ENCODE measurements at regions not wholly inside any gene's neighbourhood (a gene's known extent, or its start where the extent isn't known, plus 50 kb on each side); places are given as distances from the start of the nearest gene placed in this dataset.

GRCh38 chr12:92434607-92435025 lies 268.2 kb upstream of the PLEKHG7 start:
- peaks cover 2% of the 10 kb centered on the region for H3K9me3 Mint-ChIP-seq (ENCODE audit: unreplicated experiment)
- peaks cover 3% of the 10 kb centered on the region for H3K27me3 Mint-ChIP-seq (ENCODE audit: unreplicated experiment)
- no peak for DNase-seq
- no peak overlapping the region for H3K4me3 Mint-ChIP-seq (ENCODE audit: unreplicated experiment)
- H3K27ac Mint-ChIP-seq (ENCODE audit: unreplicated experiment), result no peak overlapping the region
- H3K36me3 Mint-ChIP-seq (ENCODE audit: unreplicated experiment), result no peaks in the 10 kb centered on the region
- H3K4me1 Mint-ChIP-seq (ENCODE audit: low read depth, unreplicated experiment), result no peaks in the 10 kb centered on the region
- TF ChIP-seq, protein P1, sequence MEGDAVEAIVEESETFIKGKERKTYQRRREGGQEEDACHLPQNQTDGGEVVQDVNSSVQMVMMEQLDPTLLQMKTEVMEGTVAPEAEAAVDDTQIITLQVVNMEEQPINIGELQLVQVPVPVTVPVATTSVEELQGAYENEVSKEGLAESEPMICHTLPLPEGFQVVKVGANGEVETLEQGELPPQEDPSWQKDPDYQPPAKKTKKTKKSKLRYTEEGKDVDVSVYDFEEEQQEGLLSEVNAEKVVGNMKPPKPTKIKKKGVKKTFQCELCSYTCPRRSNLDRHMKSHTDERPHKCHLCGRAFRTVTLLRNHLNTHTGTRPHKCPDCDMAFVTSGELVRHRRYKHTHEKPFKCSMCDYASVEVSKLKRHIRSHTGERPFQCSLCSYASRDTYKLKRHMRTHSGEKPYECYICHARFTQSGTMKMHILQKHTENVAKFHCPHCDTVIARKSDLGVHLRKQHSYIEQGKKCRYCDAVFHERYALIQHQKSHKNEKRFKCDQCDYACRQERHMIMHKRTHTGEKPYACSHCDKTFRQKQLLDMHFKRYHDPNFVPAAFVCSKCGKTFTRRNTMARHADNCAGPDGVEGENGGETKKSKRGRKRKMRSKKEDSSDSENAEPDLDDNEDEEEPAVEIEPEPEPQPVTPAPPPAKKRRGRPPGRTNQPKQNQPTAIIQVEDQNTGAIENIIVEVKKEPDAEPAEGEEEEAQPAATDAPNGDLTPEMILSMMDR (IDR thresholded peaks at IDR 0.05; ENCODE audit: partially characterized antibody, unreplicated experiment), result no peak

GRCh38 chr12:92432724-92433441 lies 269.9 kb upstream of the PLEKHG7 start:
- TF ChIP-seq, protein P1 (IDR thresholded peaks at IDR 0.05; ENCODE audit: partially characterized antibody, unreplicated experiment), result no peak
- peaks cover 3% of the 10 kb centered on the region for H3K27me3 Mint-ChIP-seq (ENCODE audit: unreplicated experiment)
- H3K36me3 Mint-ChIP-seq (ENCODE audit: unreplicated experiment), result no peaks in the 10 kb centered on the region
- peaks cover 2% of the 10 kb centered on the region for H3K9me3 Mint-ChIP-seq (ENCODE audit: unreplicated experiment)
- no peak overlapping the region for H3K4me3 Mint-ChIP-seq (ENCODE audit: unreplicated experiment)
- no peak overlapping the region for H3K27ac Mint-ChIP-seq (ENCODE audit: unreplicated experiment)
- DNase-seq, result no peak
- no peaks in the 10 kb centered on the region for H3K4me1 Mint-ChIP-seq (ENCODE audit: low read depth, unreplicated experiment)

DNA sequence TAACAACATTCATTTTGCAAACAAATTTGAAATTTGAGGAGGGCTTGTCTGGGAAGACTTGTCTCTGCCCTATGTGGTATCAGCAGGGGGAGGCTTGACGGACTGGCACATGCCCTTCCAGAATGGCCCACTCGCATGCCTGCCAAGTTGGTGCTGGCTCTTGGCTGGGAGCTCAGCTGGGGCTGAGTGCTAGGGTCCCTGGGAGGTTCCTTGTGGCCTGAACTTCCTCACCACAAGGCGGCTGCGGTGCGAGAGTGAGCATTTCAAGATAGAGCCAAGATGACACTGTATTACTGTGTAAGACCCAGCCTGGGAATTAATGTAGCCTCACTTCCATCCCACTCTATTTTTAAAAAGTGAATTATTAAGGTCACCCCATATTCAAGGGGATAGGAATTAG lies 271.6 kb upstream of the PLEKHG7 start:
- Mint-ChIP-seq H3K9me3 (ENCODE audit: unreplicated experiment) (peaks cover under 1% of the 10 kb centered on the region), H3K36me3 (ENCODE audit: unreplicated experiment) (no peaks in the 10 kb centered on the region), H3K27me3 (ENCODE audit: unreplicated experiment) (peaks cover 3% of the 10 kb centered on the region), H3K4me1 (ENCODE audit: low read depth, unreplicated experiment) (no peaks in the 10 kb centered on the region), H3K4me3 (ENCODE audit: unreplicated experiment) (no peak overlapping the region), H3K27ac (ENCODE audit: unreplicated experiment) (no peak overlapping the region)
- TF ChIP-seq, protein P1 (IDR thresholded peaks at IDR 0.05; ENCODE audit: partially characterized antibody, unreplicated experiment), result no peak
- DNase-seq, result no peak

- TF ChIP-seq, protein P1 (IDR thresholded peaks at IDR 0.05; ENCODE audit: partially characterized antibody, unreplicated experiment), result no peak
- Mint-ChIP-seq H3K4me3 (ENCODE audit: unreplicated experiment) (no peak overlapping the region), H3K36me3 (ENCODE audit: unreplicated experiment) (no peaks in the 10 kb centered on the region), H3K4me1 (ENCODE audit: low read depth, unreplicated experiment) (peaks cover 4% of the 10 kb centered on the region), H3K27me3 (ENCODE audit: unreplicated experiment) (no peaks in the 10 kb centered on the region), H3K27ac (ENCODE audit: unreplicated experiment) (no peak overlapping the region), H3K9me3 (ENCODE audit: unreplicated experiment) (peaks cover 3% of the 10 kb centered on the region)
- DNase-seq, result no peak
These were observed 276.5 kb upstream of the PLEKHG7 start for GRCh38 chr12:92426332-92426731.

DNA sequence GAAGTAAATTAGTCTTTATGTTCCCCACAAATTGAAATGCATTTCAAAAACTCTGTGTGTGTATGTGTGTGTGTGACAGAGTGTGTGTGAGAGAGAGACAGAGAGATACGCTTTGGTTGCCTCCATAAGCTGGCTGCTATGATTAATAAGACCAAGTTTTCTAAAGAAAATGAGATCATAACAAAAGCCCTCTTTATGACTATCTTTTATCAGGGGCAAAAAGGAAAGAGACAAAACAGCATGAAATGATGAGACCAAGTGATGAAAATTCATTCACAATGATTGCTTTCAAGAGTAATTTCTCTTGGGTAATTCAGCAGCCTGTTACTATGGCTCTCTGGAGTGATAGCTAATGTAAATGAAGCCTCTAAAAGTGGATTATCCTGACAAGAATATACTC lies 277.6 kb upstream of the PLEKHG7 start:
- Mint-ChIP-seq H3K27me3 (ENCODE audit: unreplicated experiment) (no peaks in the 10 kb centered on the region), H3K36me3 (ENCODE audit: unreplicated experiment) (no peaks in the 10 kb centered on the region), H3K4me1 (ENCODE audit: low read depth, unreplicated experiment) (peaks cover 4% of the 10 kb centered on the region), H3K27ac (ENCODE audit: unreplicated experiment) (no peak overlapping the region), H3K4me3 (ENCODE audit: unreplicated experiment) (no peak overlapping the region), H3K9me3 (ENCODE audit: unreplicated experiment) (peaks cover 3% of the 10 kb centered on the region)
- TF ChIP-seq, protein P1 (IDR thresholded peaks at IDR 0.05; ENCODE audit: partially characterized antibody, unreplicated experiment), result no peak
- no peak for DNase-seq
